Midbrain (tissue), 1 donor: ENCODE measurements at regions not wholly inside any gene's neighbourhood (a gene's known extent, or its start where the extent isn't known, plus 50 kb on each side); places are given as distances from the start of the nearest gene placed in this dataset.

Source experiments
- DNase-seq: peaks from one replicate; lab custom pipeline; 2025; lab: John Stamatoyannopoulos, UW

GRCh38 chr18:67742525-67742924, 226.0 kb upstream of the DSEL start:
- DNase-seq, result no peak

DNA sequence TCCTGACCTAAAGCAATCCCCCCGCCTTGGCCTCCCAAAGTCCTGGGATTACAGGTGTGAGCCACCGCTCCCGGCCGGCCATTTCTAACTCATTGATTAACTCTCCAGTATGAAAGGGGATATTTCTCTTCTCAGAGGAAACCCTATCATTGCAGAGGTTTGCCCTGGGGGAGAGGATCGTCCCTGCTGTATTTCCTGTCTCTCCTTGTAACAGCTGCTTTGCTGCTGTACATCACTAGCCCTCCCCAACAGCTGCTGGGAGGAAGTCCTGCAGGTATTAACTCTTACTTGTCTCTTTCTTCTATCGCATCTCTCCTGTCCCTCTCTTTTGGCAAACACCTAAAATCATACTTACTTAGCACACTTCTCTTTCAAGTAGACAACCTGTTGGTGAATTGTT, 219.0 kb upstream of the DSEL start:
- DNase-seq, result no peak

- no peak for DNase-seq
These were observed 216.6 kb upstream of the DSEL start for GRCh38 chr18:67733088-67733487.

GRCh38 chr18:67731851-67732250, 215.3 kb upstream of the DSEL start:
- DNase-seq, result no peak

GRCh38 chr18:67730886-67731285, 214.4 kb upstream of the DSEL start:
- DNase-seq, result no peak

DNA sequence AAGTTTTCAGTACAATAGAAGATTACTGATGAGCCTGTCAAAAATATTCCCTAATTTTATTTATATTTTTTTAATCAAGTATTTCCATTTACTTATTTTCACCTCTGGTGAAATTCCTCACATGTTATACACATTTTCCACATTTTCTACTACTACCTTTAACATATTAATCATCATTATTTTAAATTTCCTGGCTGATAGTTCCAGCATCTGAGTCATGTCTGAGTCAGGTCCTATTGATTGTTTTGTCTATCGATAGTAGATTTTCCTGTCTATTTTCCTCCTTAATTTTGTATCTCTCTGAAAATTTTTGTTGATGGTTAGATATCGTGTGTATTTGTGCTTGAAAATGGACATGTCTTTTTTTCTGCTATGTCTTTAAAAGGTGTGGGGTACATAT, 211.8 kb upstream of the DSEL start:
- DNase-seq, result no peak

DNA sequence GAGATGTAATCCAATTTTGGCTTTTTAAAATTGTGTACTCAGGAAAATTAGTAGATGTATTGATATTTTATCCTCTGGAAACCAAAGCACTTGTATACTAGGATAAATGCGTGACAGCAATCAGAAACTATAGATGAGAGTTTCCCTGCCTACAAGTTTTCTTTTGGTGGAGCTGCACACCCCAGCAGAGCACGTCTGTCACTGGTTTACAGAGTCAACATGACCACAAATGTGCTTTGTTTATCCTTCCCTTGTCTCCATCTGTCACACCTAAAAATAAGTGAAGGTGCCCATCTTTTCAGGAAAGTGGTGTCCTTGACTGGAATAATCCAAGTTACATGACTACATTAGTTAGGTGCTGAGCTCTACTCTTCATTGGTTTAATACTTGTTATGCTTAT, 210.4 kb upstream of the DSEL start:
- no peak for DNase-seq

DNA sequence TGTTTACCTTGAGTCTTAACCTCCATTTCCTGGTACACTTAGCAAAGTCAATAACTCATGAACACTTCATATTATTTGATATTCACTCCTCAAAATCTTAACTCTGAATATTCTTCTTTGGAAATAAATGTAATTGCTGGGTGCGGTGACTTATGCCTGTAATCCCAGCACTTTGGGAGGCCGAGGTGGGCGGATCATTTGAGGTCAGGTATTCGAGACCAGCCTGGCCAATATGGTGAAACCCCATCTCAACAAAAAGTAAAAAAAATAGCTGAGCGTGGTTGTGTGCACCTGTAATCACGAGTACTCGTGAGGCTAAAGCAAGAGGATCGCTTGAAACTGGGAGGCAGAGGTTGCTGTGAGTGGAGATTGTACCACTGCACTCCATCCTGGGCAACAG, 201.3 kb upstream of the DSEL start:
- no peak for DNase-seq

GRCh38 chr18:67715567-67715966, 199.0 kb upstream of the DSEL start:
- no peak for DNase-seq

DNA sequence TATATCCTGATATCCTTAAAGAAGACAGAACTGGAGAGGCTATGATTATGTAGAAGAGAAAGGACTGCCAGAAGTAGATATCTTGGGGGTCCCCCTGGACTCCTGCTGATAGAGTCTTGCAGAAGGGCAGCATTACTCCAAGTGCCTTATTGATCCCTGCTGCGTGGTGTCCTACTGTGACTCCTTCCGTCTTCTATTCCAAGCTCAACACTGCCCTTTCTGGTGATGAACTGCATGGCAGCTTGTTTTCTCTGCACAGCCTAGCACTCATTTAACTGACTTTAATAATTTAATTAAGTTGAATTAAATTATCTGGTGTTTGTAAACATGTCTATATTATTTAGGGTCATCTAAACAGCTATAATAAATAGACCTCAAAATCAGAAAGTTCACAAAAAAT, 194.1 kb upstream of the DSEL start:
- no peak for DNase-seq

DNA sequence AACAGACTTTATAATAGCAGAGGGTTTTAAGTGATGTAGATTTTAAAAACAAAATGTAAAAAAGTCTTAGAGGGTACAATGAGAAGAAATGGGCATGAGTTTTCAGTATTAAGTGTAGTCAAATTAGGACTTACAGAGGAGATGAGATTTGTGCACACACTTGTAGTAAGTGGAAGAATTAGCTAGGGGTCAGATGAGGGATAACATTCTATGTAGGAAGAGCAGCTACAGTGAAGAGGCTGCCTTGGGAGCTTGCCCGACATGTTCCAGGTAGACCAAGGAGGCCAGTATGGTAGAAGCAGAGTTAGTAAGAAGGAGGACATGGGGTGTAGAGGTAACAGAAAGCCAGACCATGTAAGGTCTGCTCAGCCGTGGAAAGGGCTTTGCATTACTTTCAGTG, 189.2 kb upstream of the DSEL start:
- DNase-seq, result no peak

DNA sequence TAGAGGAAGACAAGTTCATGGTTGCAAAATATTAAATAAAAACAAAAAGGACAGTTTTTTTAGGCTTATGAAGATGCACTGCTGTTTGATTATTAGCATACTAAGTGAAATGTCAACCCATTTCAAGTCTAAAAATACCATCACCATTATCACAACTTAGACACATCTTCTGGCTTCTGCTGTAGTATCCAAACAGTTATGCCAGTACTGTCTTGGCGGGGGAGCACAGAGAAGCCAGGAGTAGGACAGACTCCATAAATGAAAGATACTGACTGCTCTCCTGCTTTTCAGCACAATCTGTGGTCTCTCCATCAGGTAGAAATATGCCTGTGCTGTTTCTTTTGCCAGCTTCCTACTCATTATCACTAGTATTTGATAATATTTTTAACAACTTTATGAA, 179.2 kb upstream of the DSEL start:
- DNase-seq, result no peak

DNA sequence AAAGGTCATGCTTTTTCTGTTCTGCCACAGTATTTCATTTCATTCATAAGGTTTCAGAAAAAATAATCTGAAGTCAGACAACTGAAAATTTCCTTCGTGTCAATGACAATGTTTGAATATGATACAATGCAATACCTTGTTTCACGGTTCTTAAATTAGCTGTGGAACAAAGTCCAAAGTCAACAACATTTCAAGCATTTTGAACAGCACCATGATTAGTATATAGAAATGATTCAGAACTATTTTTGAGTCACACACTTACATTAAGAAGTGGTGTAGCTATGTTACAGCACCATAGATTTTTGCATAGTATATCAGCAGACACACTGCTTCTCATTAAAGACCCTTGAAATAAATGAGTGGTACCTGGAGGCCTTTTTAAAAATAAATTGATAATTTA, 178.3 kb upstream of the DSEL start:
- no peak for DNase-seq

- DNase-seq, result no peak
These were observed 176.3 kb upstream of the DSEL start for GRCh38 chr18:67692811-67693210.

GRCh38 chr18:67682516-67682915, 166.0 kb upstream of the DSEL start:
- DNase-seq, result no peak

DNA sequence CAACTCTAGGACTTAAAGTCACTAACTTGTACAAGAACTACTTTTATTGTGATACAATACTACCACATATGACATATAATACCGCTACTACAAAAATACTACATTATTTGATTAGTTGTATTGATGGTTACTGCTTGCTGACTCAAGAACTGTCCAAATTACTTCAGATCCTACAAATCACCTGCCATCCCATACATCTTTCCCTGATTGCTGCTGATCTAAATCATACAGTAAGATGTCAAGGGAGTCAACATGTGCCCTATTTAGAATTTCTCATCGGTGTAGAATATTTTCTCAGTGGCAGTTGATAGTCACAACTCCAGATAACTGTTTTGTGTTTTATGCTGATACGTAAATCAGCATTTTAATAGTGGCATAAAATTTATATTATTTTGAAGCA, 161.0 kb upstream of the DSEL start:
- no peak for DNase-seq

DNA sequence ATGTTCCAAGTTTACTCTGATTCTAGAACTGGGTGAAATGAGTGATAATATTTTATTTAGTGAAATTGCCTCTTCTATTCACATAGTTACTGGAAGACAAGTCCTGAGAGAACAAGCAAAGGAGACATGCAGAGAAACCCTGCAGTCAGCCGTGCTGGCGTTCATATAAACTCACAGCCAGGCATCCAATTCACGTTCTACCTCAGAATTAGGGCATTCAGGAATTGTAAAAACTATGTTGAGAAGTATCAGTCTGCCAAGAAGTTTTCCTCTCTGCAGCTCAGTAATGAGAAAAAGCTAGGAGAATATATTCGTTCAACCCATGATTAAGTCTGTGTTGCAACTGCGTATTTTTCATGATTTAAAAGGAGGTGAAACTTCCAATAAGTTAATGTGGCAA, 156.2 kb upstream of the DSEL start:
- no peak for DNase-seq

DNA sequence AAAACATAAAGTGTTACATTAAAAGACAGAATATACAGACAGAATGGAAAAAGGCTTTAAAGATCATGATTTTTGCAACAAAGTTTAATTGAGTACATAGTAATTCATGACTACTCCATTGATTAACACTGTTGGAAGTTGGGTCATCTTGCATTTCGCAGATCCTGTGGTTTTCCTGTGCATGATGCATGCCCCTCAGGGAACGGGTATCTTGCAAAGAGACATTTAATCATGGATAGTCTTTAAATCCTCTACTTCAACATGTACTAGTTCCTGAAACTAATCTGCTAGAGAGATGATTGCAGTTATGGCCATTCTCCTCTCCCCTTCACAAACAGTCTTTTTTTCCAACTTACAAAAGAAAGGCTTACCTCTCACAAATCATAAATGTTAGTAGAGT, 155.6 kb upstream of the DSEL start:
- DNase-seq, result no peak

- DNase-seq, result no peak
These were observed 153.6 kb upstream of the DSEL start for GRCh38 chr18:67670024-67670543.

DNA sequence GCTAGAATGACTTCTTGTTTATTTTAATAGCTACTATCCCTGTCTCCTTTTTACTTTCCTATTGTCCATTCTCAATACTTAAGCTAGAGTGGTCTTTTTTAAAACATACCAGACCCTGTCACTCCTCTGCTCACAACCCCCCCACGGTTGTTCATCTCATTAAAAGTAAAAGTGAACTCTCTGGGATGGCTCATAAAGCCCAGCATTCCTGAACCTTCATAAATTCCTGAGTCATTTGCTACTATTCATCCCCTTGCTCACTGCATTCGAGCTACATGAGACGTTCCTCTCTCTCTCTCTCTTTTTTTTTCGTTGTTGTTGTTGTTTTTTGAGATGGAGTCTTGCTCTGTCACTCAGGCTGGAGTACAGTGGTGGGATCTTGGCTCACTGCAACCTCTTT, 148.7 kb upstream of the DSEL start:
- DNase-seq, result no peak

GRCh38 chr18:67662996-67663395, 146.5 kb upstream of the DSEL start:
- no peak for DNase-seq

DNA sequence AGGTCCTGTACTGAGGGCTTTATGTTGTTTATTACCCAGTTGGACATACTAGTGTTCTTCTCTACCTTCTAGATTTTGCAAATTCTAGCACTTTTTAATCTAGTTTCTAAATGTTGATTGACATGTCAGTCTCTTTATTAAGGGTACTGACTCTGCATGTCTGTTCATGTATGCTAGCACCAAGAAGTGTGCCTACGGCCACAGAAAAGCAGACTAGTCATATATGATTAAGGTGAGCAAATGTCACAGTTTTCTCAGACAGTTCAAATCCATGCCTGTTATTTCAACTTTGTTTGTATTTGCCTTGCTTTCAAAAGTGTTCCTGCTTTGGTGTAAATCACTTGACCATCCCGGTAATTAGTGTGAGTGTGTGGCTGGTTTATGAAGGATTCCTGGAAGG, 145.0 kb upstream of the DSEL start:
- no peak for DNase-seq

GRCh38 chr18:67654101-67654500, 137.6 kb upstream of the DSEL start:
- DNase-seq, result no peak

DNA sequence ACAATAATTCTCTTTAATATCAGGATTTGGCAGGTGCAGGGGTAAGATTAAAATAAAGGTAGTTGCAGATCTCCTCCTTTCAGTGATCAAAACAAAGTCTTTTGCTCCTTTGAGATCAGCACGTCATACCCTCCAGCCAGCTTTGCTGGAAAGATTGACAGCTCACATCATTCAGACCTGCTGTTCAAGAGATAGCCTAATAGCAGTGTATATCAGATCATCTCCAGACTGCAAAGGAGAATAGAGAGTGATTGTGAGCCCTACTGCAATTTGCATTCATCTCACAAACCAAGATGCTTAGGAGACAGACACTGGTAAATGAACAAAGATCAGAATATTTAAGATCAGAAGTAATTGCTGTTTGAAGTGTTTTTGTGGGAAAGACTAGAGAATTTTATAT, 135.8 kb upstream of the DSEL start:
- DNase-seq, result peak; percentile 3

GRCh38 chr18:67651438-67651837, 134.9 kb upstream of the DSEL start:
- DNase-seq, result no peak
